Esophagus squamous epithelium (tissue), 5 donors: ENCODE measurements at regions not wholly inside any gene's neighbourhood (a gene's known extent, or its start where the extent isn't known, plus 50 kb on each side); places are given as distances from the start of the nearest gene placed in this dataset.

Source experiments
- DNase-seq: peaks from one replicate; lab custom pipeline; 2025; lab: John Stamatoyannopoulos, UW
- H3K27ac ChIP-seq, 4 donors: fragments of 200-600 bp; sonication (generic); one replicate each; pipeline ENCODE4 v1.5.1; 2016 to 2019; ENCODE audit warnings: mild to moderate bottlenecking in 1 of 4
- H3K27me3 ChIP-seq, 4 donors: fragments of 200-600 bp; sonication (generic); 1 replicate in 3 of 4; 2 replicates in 1 of 4; pipeline versions ENCODE4 v1.5.1 to v1.6.0; 2017 to 2021; ENCODE audit warnings: antibody characterized with exemption in 1 of 4
- H3K36me3 ChIP-seq, 3 donors: fragments of 200-600 bp; sonication (generic); one replicate each; pipeline ENCODE4 v1.5.1; 2016 to 2019
- H3K4me1 ChIP-seq, 3 donors: fragments of 200-600 bp; sonication (generic); one replicate each; pipeline ENCODE4 v1.5.1; 2017 to 2019
- H3K4me3 ChIP-seq, 4 donors: fragments of 200-600 bp; sonication (generic); 1 replicate in 3 of 4; 2 replicates in 1 of 4; pipeline ENCODE4 v1.5.1; 2016 to 2019; ENCODE audit warnings: mild to moderate bottlenecking in 2 of 4, moderate library complexity in 1 of 4
- H3K9me3 ChIP-seq, 3 donors: fragments of 200-600 bp; sonication (generic); one replicate each; pipeline ENCODE4 v1.5.1; 2016 to 2019
- CTCF ChIP-seq, 6 experiments: fragments of 450-650 bp in 4 of 6; fragments of 200-600 bp in 2 of 6; sonication (generic) in 2 of 6; IDR thresholded peaks; one replicate each; pipeline ENCODE4 v1.5.1; 2016 to 2019; ENCODE audit warnings: antibody characterized with exemption in 6 of 6, mild to moderate bottlenecking in 4 of 6, moderate library complexity in 4 of 6
- POLR2A ChIP-seq, 4 donors: fragments of 450-650 bp; IDR thresholded peaks; one replicate each; pipeline ENCODE4 v1.6.1; 2017; ENCODE audit warnings: antibody characterized with exemption in 4 of 4, mild to moderate bottlenecking in 4 of 4, moderate library complexity in 3 of 4
- WGBS, 2 donors: methylation state at CpG; one replicate each; pipeline ENCODE4 v1.1.5; 2018; 5-methylcytosine and 5-hydroxymethylcytosine counted together
- intact Hi-C: fragments of 100-400 bp; cut with DNase I; formaldehyde crosslinking; loops from one replicate; pipeline ENCODE4 v1.15.0; 2022
- donor health status: DM: yes; HTN: yes; CAD: no.

GRCh38 chr6:109891924-109892323 lies 86.2 kb upstream of the GPR6 start:
- intact Hi-C loops, result no loop called here
- no peak for DNase-seq
- peaks cover 17 to 58% (median 20%) of the 10 kb centered on the region in 3 donors for H3K4me1 ChIP-seq
- no peaks in the 10 kb centered on the region for H3K27me3 ChIP-seq
- TF ChIP-seq POLR2A (IDR thresholded peaks at IDR 0.05) (no peak), CTCF (IDR thresholded peaks at IDR 0.05) (no peak)
- H3K36me3 ChIP-seq, result no peaks in the 10 kb centered on the region
- WGBS, 2 donors, result 89% methylated on average over 4 to 5 of the region's 5 CpGs
- no peak overlapping the region for H3K4me3 ChIP-seq
- peak overlapping the region in 2 of 4 donors; percentile 56 to 80 for H3K27ac ChIP-seq
- H3K9me3 ChIP-seq, result no peaks in the 10 kb centered on the region

GRCh38 chr6:109892451-109893435 lies 85.4 kb upstream of the GPR6 start:
- H3K27ac ChIP-seq, result peak overlapping the region; percentile 64 to 81 (median 76)
- DNase-seq, result no peak
- peaks cover 17 to 66% (median 23%) of the 10 kb centered on the region in 3 donors for H3K4me1 ChIP-seq
- no peak overlapping the region for H3K4me3 ChIP-seq
- intact Hi-C loops, result no loop called here
- WGBS, 2 donors, result 45 to 56% methylated on average over 6 to 10 of the region's 11 CpGs
- H3K27me3 ChIP-seq, result no peaks in the 10 kb centered on the region
- no peaks in the 10 kb centered on the region for H3K36me3 ChIP-seq
- TF ChIP-seq POLR2A (IDR thresholded peaks at IDR 0.05) (no peak), CTCF (IDR thresholded peaks at IDR 0.05) (peak in 4 of 6 experiments; percentile 13 to 42 (median 29))
- H3K9me3 ChIP-seq, result no peaks in the 10 kb centered on the region

GRCh38 chr6:109893606-109894005 lies 84.5 kb upstream of the GPR6 start:
- no peak overlapping the region for H3K4me3 ChIP-seq
- no peaks in the 10 kb centered on the region for H3K9me3 ChIP-seq
- no peaks in the 10 kb centered on the region for H3K27me3 ChIP-seq
- H3K27ac ChIP-seq, result peak overlapping the region; percentile 62 to 81 (median 76)
- 98 to 100% methylated on average over 4 of the region's 4 CpGs for WGBS, 2 donors
- DNase-seq, result no peak
- intact Hi-C loops, result no loop called here
- H3K4me1 ChIP-seq, result peaks cover 17 to 69% (median 23%) of the 10 kb centered on the region in 3 donors
- TF ChIP-seq CTCF (IDR thresholded peaks at IDR 0.05) (no peak), POLR2A (IDR thresholded peaks at IDR 0.05) (no peak)
- H3K36me3 ChIP-seq, result no peaks in the 10 kb centered on the region

GRCh38 chr6:109894181-109894580 lies 83.9 kb upstream of the GPR6 start:
- 63 to 100% methylated on average over 1 to 5 of the region's 5 CpGs for WGBS, 2 donors
- Histone ChIP-seq H3K9me3 (no peaks in the 10 kb centered on the region), H3K27me3 (no peaks in the 10 kb centered on the region), H3K4me1 (peaks cover 17 to 69% (median 23%) of the 10 kb centered on the region in 3 donors), H3K4me3 (no peak overlapping the region), H3K27ac (peak overlapping the region; percentile 62 to 81 (median 76)), H3K36me3 (no peaks in the 10 kb centered on the region)
- intact Hi-C loops, result no loop called here
- TF ChIP-seq POLR2A (IDR thresholded peaks at IDR 0.05), result no peak
- TF ChIP-seq CTCF (IDR thresholded peaks at IDR 0.05), result no peak
- no peak for DNase-seq

- DNase-seq, result no peak
- Histone ChIP-seq H3K27me3 (peaks cover 0 to 3% (median 0%) of the 10 kb centered on the region in 4 donors), H3K27ac (peak overlapping the region in 2 of 4 donors; percentile 39 to 61), H3K4me1 (peaks cover 17 to 58% (median 23%) of the 10 kb centered on the region in 3 donors), H3K36me3 (no peaks in the 10 kb centered on the region), H3K9me3 (no peaks in the 10 kb centered on the region), H3K4me3 (no peak overlapping the region)
- intact Hi-C loops, result no loop called here
- 57 to 69% methylated on average over 1 of the region's 1 CpG for WGBS, 2 donors
- TF ChIP-seq CTCF (IDR thresholded peaks at IDR 0.05), result no peak
- no peak for TF ChIP-seq POLR2A (IDR thresholded peaks at IDR 0.05)
These were observed 81.8 kb upstream of the GPR6 start for GRCh38 chr6:109896341-109896740.
